HEK293T (cell line): ENCODE measurements at regions not wholly inside any gene's neighbourhood (a gene's known extent, or its start where the extent isn't known, plus 50 kb on each side); places are given as distances from the start of the nearest gene placed in this dataset.

Experiments used
- NFRKB ChIP-seq: fragments of 450-650 bp; IDR thresholded peaks from 2 replicates; pipeline ENCODE4 v1.6.1; 2016; ENCODE audit warnings: mild to moderate bottlenecking, moderate library complexity
- TARDBP ChIP-seq: fragments of 450-650 bp; IDR thresholded peaks from 2 replicates; pipeline ENCODE4 v1.6.1; 2016

DNA sequence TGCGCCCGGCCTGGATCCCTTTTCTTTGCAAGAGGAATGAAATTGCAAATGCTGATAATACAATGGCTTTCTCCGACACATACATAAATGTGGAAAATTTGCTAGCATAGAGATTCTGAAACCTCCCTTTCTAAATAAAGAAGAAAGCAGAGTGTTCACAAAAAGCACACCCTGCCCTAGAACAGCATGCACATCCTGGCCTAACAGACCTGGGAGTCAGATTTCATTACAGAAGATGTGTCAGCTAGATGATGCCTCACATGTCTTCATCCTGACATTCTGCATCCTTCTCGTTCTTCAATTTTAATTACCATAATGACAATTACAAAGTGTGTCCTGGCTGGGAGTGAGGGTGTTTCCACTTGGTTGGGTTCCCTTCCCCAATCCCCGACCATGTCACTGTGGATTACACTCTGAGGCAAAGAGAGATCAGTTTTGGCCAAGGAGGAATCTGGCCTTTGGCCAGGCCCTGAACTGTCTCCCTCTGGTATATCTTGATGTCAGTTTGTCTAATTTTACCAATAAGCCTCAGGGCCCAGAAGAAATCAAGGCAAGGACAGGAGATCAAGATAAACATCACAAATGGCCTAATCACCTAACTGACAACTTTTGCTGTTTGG lies 104.9 kb upstream of the SPATA12 start:
- TF ChIP-seq NFRKB, result no peak
- TF ChIP-seq TARDBP, result no peak
